ENCODE measurements at regions not wholly inside any gene's neighbourhood (a gene's known extent, or its start where the extent isn't known, plus 50 kb on each side); places are given as distances from the start of the nearest gene placed in this dataset.

GRCh38 chr11:133749841-133750240 lies 95.5 kb downstream of the SPATA19 start:
- no peaks in the 10 kb centered on the region for H3K9me3 ChIP-seq (ENCODE audit: low read length)
- Mint-ChIP-seq H3K27ac (no peak overlapping the region), H3K27me3 (peaks cover 3 to 5% of the 10 kb centered on the region in 2 donors), H3K36me3 (no peaks in the 10 kb centered on the region), H3K9me3 (no peaks in the 10 kb centered on the region), H3K4me3 (no peak overlapping the region), H3K4me1 (no peaks in the 10 kb centered on the region)
- H3K27me3 ChIP-seq (ENCODE audit: insufficient read depth, low read length, poor library complexity, severe bottlenecking): no peaks in the 10 kb centered on the region
- no peaks in the 10 kb centered on the region for H3K36me3 ChIP-seq (ENCODE audit: insufficient read depth, low read length)
- DNase-seq: no peak
- H3K4me3 ChIP-seq (ENCODE audit: low read length): no peak overlapping the region
- no peaks in the 10 kb centered on the region for H3K4me1 ChIP-seq (ENCODE audit: insufficient read depth, low read length)
- CTCF ChIA-PET: no interaction called here
- no peak overlapping the region for H3K27ac ChIP-seq (ENCODE audit: low read depth, low read length)
- POLR2A ChIA-PET: no interaction called here

- no peak overlapping the region for H3K27ac ChIP-seq (ENCODE audit: low read depth, low read length)
- no peaks in the 10 kb centered on the region for H3K27me3 ChIP-seq (ENCODE audit: insufficient read depth, low read length, poor library complexity, severe bottlenecking)
- H3K4me3 Mint-ChIP-seq: no peak overlapping the region
- peaks cover 0 to 1% (median 0%) of the 10 kb centered on the region in 5 donors for H3K9me3 Mint-ChIP-seq
- H3K27me3 Mint-ChIP-seq: peaks cover 0 to 9% of the 10 kb centered on the region in 2 donors
- no peaks in the 10 kb centered on the region for H3K4me1 Mint-ChIP-seq
- H3K4me3 ChIP-seq (ENCODE audit: low read length): no peak overlapping the region
- no peak for DNase-seq
- H3K27ac Mint-ChIP-seq: no peak overlapping the region
- no peaks in the 10 kb centered on the region for H3K9me3 ChIP-seq (ENCODE audit: low read length)
- CTCF ChIA-PET: no interaction called here
- POLR2A ChIA-PET: no interaction called here
- H3K4me1 ChIP-seq (ENCODE audit: insufficient read depth, low read length): no peaks in the 10 kb centered on the region
- H3K36me3 ChIP-seq (ENCODE audit: insufficient read depth, low read length): no peaks in the 10 kb centered on the region
- no peaks in the 10 kb centered on the region for H3K36me3 Mint-ChIP-seq
These were observed 97.9 kb downstream of the SPATA19 start for GRCh38 chr11:133747409-133747808.

GRCh38 chr11:133746663-133747306 lies 98.5 kb downstream of the SPATA19 start:
- POLR2A ChIA-PET: no interaction called here

DNA sequence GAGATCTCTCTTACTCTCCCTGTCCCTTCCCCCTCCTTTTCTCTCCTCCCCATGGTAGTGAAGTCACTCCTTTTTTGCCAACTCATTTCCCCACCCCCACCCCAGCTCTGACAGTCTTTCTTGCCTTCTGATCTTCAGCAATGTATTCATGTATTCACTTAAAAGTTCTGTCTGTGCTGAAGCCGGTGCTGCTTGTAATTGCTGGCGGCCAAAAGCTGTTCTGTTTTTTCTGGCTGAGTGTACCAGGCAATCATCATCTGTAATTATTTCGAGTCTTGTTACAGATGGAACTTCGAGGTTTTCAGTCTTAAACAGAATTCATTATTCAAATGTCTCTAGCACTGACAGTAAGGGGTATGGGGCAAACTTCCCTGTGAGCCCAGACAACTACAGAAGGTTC lies 99.5 kb downstream of the SPATA19 start:
- H3K27ac ChIP-seq (ENCODE audit: low read depth, low read length): no peak overlapping the region
- Mint-ChIP-seq H3K4me1 (no peaks in the 10 kb centered on the region), H3K9me3 (peaks cover 0 to 4% (median 0%) of the 10 kb centered on the region in 5 donors), H3K36me3 (no peaks in the 10 kb centered on the region), H3K27ac (no peak overlapping the region), H3K4me3 (no peak overlapping the region), H3K27me3 (peaks cover 0 to 9% of the 10 kb centered on the region in 2 donors)
- H3K9me3 ChIP-seq (ENCODE audit: low read length): no peaks in the 10 kb centered on the region
- no peak overlapping the region for H3K4me3 ChIP-seq (ENCODE audit: low read length)
- CTCF ChIA-PET: interaction anchor here (0.7 kb wide), 1 partner anchor 678 kb away, joined by 3 read pairs; no protein-coding TSS in a partner anchor
- no peaks in the 10 kb centered on the region for H3K4me1 ChIP-seq (ENCODE audit: insufficient read depth, low read length)
- DNase-seq: no peak
- no peaks in the 10 kb centered on the region for H3K36me3 ChIP-seq (ENCODE audit: insufficient read depth, low read length)
- H3K27me3 ChIP-seq (ENCODE audit: insufficient read depth, low read length, poor library complexity, severe bottlenecking): no peaks in the 10 kb centered on the region
- POLR2A ChIA-PET: no interaction called here

More at GRCh38 chr11:133746663-133747306, 98.5 kb downstream of the SPATA19 start:
- Histone ChIP-seq H3K27ac (ENCODE audit: low read depth, low read length) (no peak overlapping the region), H3K4me1 (ENCODE audit: insufficient read depth, low read length) (no peaks in the 10 kb centered on the region), H3K36me3 (ENCODE audit: insufficient read depth, low read length) (no peaks in the 10 kb centered on the region), H3K4me3 (ENCODE audit: low read length) (no peak overlapping the region), H3K9me3 (ENCODE audit: low read length) (no peaks in the 10 kb centered on the region), H3K27me3 (ENCODE audit: insufficient read depth, low read length, poor library complexity, severe bottlenecking) (no peaks in the 10 kb centered on the region)
- H3K4me1 Mint-ChIP-seq: no peaks in the 10 kb centered on the region
- no peak overlapping the region for H3K27ac Mint-ChIP-seq
- DNase-seq: no peak
- no peaks in the 10 kb centered on the region for H3K36me3 Mint-ChIP-seq
- CTCF ChIA-PET: no interaction called here
- H3K4me3 Mint-ChIP-seq: no peak overlapping the region
- peaks cover 0 to 2% (median 0%) of the 10 kb centered on the region in 5 donors for H3K9me3 Mint-ChIP-seq
- peaks cover 0 to 9% of the 10 kb centered on the region in 2 donors for H3K27me3 Mint-ChIP-seq

- no peak for DNase-seq
- H3K27me3 ChIP-seq (ENCODE audit: insufficient read depth, low read length, poor library complexity, severe bottlenecking): no peaks in the 10 kb centered on the region
- Mint-ChIP-seq H3K9me3 (peaks cover 0 to 4% (median 2%) of the 10 kb centered on the region in 5 donors), H3K36me3 (no peaks in the 10 kb centered on the region), H3K4me3 (no peak overlapping the region), H3K4me1 (no peaks in the 10 kb centered on the region), H3K27ac (no peak overlapping the region), H3K27me3 (peaks cover 0 to 5% of the 10 kb centered on the region in 2 donors)
- ChIA-PET POLR2A (no interaction called here), CTCF (no interaction called here)
- H3K4me3 ChIP-seq (ENCODE audit: low read length): no peak overlapping the region
- no peaks in the 10 kb centered on the region for H3K36me3 ChIP-seq (ENCODE audit: insufficient read depth, low read length)
- no peaks in the 10 kb centered on the region for H3K9me3 ChIP-seq (ENCODE audit: low read length)
- no peaks in the 10 kb centered on the region for H3K4me1 ChIP-seq (ENCODE audit: insufficient read depth, low read length)
- H3K27ac ChIP-seq (ENCODE audit: low read depth, low read length): no peak overlapping the region
These were observed 103.0 kb downstream of the SPATA19 start for GRCh38 chr11:133742353-133742752.

DNA sequence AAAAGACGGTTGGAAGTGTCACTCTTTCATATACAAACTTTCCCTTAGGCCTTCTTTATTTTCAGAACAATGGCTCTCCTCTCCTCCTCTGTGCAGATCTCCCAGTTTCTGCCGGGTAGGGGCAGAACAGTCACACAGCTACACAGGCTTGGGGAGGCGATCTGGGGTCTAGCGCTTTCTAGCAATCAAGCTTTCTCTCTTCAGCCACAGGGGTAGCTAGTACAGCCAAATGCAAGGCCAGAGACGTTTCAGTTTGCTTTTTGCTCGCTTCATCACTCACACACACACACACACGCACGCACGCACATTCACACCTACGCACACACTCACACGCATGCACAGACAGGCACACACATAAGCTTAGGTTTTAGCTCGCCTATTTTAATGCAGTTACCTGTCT lies 104.3 kb downstream of the SPATA19 start:
- Mint-ChIP-seq H3K4me1 (no peaks in the 10 kb centered on the region), H3K9me3 (peaks cover 0 to 4% (median 2%) of the 10 kb centered on the region in 5 donors), H3K4me3 (no peak overlapping the region), H3K27ac (no peak overlapping the region), H3K36me3 (no peaks in the 10 kb centered on the region), H3K27me3 (peaks cover 0 to 5% of the 10 kb centered on the region in 2 donors)
- Histone ChIP-seq H3K9me3 (ENCODE audit: low read length) (no peaks in the 10 kb centered on the region), H3K4me3 (ENCODE audit: low read length) (no peak overlapping the region), H3K4me1 (ENCODE audit: insufficient read depth, low read length) (no peaks in the 10 kb centered on the region), H3K36me3 (ENCODE audit: insufficient read depth, low read length) (no peaks in the 10 kb centered on the region), H3K27ac (ENCODE audit: low read depth, low read length) (no peak overlapping the region), H3K27me3 (ENCODE audit: insufficient read depth, low read length, poor library complexity, severe bottlenecking) (no peaks in the 10 kb centered on the region)
- ChIA-PET POLR2A (no interaction called here), CTCF (no interaction called here)
- no peak for DNase-seq

- Histone ChIP-seq H3K27ac (ENCODE audit: low read depth, low read length) (no peak overlapping the region), H3K4me3 (ENCODE audit: low read length) (no peak overlapping the region), H3K27me3 (ENCODE audit: insufficient read depth, low read length, poor library complexity, severe bottlenecking) (no peaks in the 10 kb centered on the region), H3K4me1 (ENCODE audit: insufficient read depth, low read length) (no peaks in the 10 kb centered on the region), H3K9me3 (ENCODE audit: low read length) (no peaks in the 10 kb centered on the region), H3K36me3 (ENCODE audit: insufficient read depth, low read length) (no peaks in the 10 kb centered on the region)
- H3K4me1 Mint-ChIP-seq: no peaks in the 10 kb centered on the region
- H3K36me3 Mint-ChIP-seq: no peaks in the 10 kb centered on the region
- CTCF ChIA-PET: no interaction called here
- POLR2A ChIA-PET: no interaction called here
- no peak for DNase-seq
- peaks cover 0 to 6% (median 2%) of the 10 kb centered on the region in 5 donors for H3K9me3 Mint-ChIP-seq
- no peak overlapping the region for H3K27ac Mint-ChIP-seq
- no peak overlapping the region for H3K4me3 Mint-ChIP-seq
- peaks cover 0 to 5% of the 10 kb centered on the region in 2 donors for H3K27me3 Mint-ChIP-seq
These were observed 105.8 kb downstream of the SPATA19 start for GRCh38 chr11:133739481-133739880.

- no peak for DNase-seq
- ChIA-PET CTCF (no interaction called here), POLR2A (no interaction called here)
- H3K27ac ChIP-seq (ENCODE audit: low read depth, low read length): no peak overlapping the region
- Mint-ChIP-seq H3K36me3 (no peaks in the 10 kb centered on the region), H3K9me3 (peaks cover 0 to 6% (median 2%) of the 10 kb centered on the region in 5 donors), H3K4me1 (no peaks in the 10 kb centered on the region), H3K4me3 (no peak overlapping the region), H3K27ac (no peak overlapping the region), H3K27me3 (peaks cover 0 to 5% of the 10 kb centered on the region in 2 donors)
- no peaks in the 10 kb centered on the region for H3K9me3 ChIP-seq (ENCODE audit: low read length)
- H3K4me3 ChIP-seq (ENCODE audit: low read length): no peak overlapping the region
- no peaks in the 10 kb centered on the region for H3K27me3 ChIP-seq (ENCODE audit: insufficient read depth, low read length, poor library complexity, severe bottlenecking)
- no peaks in the 10 kb centered on the region for H3K4me1 ChIP-seq (ENCODE audit: insufficient read depth, low read length)
- H3K36me3 ChIP-seq (ENCODE audit: insufficient read depth, low read length): no peaks in the 10 kb centered on the region
These were observed 106.7 kb downstream of the SPATA19 start for GRCh38 chr11:133738624-133739023.

Measured in CD8-positive, alpha-beta memory T cell (primary cell).